Loucy (cell line): ENCODE measurements at regions not wholly inside any gene's neighbourhood (a gene's known extent, or its start where the extent isn't known, plus 50 kb on each side); places are given as distances from the start of the nearest gene placed in this dataset.

Source experiments
- EZH2phosphoT487 ChIP-seq: fragments of 200-600 bp; IDR thresholded peaks from 2 replicates; pipeline ENCODE4 v1.6.1; 2018; ENCODE audit warnings: antibody characterized with exemption, mild to moderate bottlenecking, moderate library complexity, borderline replicate concordance
- TF ChIP-seq, protein P1 (sequence below): fragments of 200-600 bp; sonication (generic); conservative IDR thresholded peaks from 2 replicates; pipeline ENCODE4 v1.5.1; 2014; ENCODE audit warnings: mild to moderate bottlenecking, antibody characterized with exemption, low read length

DNA sequence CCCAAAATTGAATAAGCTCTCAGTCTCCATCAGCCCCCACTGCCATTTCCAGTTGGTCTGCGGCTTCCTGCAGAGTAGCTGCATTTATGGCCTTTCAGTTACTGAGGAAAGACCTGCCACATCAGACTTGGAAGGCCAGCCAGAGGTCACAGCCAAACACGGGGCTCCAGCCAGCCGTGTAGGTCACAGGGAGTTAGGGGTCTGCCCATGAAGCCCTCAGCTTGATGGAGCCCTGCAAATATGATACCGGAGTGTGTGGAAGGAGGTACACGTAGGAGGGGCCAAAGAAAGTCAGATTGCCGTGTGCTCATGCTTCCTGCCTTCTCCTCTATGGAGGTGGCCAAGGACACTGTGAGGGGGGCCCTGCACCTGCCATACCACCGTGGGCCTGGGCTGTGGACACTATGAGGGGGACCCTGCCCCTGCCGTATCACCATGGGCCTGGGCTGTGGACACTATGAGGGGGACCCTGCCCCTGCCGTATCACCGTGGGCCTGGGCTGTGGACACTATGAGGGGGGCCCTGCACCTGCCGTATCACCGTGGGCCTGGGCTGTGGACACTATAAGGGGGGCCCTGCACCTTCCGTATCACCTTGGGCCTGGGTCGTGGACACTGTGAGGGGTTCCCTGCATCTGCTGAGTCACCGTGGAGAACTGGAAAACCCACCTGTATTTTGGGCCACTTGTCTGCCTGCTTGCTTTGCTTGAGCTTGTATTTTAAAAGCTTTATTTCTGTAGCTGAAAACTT, 335.7 kb upstream of the SHH start:
- TF ChIP-seq, protein P1, sequence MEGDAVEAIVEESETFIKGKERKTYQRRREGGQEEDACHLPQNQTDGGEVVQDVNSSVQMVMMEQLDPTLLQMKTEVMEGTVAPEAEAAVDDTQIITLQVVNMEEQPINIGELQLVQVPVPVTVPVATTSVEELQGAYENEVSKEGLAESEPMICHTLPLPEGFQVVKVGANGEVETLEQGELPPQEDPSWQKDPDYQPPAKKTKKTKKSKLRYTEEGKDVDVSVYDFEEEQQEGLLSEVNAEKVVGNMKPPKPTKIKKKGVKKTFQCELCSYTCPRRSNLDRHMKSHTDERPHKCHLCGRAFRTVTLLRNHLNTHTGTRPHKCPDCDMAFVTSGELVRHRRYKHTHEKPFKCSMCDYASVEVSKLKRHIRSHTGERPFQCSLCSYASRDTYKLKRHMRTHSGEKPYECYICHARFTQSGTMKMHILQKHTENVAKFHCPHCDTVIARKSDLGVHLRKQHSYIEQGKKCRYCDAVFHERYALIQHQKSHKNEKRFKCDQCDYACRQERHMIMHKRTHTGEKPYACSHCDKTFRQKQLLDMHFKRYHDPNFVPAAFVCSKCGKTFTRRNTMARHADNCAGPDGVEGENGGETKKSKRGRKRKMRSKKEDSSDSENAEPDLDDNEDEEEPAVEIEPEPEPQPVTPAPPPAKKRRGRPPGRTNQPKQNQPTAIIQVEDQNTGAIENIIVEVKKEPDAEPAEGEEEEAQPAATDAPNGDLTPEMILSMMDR = no peak
- no peak for TF ChIP-seq EZH2phosphoT487
